ENCODE measurements at regions not wholly inside any gene's neighbourhood (a gene's known extent, or its start where the extent isn't known, plus 50 kb on each side); places are given as distances from the start of the nearest gene placed in this dataset.

DNA sequence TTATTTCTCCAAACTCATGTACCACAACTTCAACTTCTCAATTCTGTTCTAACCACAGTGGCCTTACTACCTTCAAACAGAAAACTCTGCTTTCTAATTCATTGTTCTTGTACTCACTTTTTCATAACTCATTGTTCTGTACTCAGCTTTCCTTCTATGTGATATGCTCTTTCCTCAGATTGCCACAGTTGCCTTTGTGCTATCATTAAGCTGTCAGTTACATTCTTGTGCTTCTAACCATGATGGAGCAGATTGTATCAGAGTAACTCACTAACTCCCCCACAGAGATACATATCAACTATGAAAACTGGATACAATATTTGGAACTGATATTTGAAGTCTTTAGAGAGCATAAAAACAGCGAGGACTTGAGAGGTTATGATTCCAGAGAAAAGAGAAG lies 1213.7 kb downstream of the KCNT2 start:
- peak; percentile 5 for DNase-seq (ENCODE audit: low spot score)

GRCh38 chr1:195376190-195376589 lies 1232.0 kb downstream of the KCNT2 start:
- DNase-seq (ENCODE audit: low spot score), result peak; percentile 5

- DNase-seq (ENCODE audit: low spot score), result no peak
These were observed 1234.4 kb downstream of the KCNT2 start for GRCh38 chr1:195373856-195374255.

DNA sequence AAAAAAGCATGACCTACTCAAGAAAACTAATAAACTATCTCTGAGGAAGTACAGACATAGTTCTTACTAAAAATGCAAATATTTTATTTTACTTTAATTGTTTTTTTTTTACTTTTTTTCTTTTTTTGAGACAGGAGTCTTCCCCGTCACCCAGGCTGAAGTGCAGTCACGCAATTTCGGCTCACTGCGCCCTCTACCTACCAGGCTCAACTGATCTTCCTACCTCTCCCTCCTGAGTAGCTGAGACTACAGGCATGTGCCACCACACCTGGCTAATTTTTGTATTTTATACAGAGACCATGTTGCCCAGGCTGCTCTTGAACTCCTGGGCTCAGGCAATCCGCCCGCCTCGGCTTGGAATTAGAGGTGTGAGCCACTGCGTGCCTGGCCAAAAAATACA lies 1263.1 kb downstream of the KCNT2 start:
- DNase-seq (ENCODE audit: low spot score), result no peak

GRCh38 chr1:195337646-195338045 lies 1270.6 kb downstream of the KCNT2 start:
- DNase-seq (ENCODE audit: low spot score), result no peak

DNA sequence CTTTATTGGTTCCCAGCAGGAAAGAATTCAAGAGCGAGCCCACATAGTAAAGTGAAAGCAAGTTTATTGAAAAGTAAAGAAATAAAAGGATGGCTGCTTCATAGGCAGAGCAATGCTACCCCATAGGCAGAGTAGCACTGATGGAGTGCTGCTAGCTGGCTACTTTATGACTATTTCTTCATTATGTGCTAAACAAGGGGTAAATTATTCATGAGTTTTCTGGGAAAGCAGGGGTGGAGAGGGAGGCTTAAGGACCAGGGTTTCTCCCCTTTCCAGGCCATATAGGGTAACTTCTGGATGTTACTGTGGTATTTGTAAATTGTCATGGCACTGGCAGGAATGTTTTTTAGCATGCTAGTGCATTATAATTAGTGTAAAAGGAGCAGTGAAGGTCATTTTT lies 1271.4 kb downstream of the KCNT2 start:
- DNase-seq (ENCODE audit: low spot score), result no peak

DNA sequence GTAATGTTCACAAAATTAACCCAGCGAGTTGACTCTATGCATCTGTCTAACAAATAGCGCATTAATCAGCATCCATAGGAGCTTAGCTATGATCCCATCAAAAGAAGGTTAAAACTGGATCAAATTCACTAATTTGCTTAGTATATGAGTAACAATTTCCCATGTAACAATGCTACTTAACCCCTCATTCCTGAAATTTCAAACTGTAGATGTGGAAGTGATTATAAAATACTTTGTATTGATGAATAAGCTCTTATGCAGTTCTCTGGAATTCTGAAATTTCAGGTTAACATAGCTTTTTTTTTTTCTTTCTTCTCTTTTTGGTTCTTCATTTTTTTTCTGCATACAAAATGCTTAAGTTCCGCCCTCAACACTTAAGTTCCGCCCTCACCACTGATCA lies 1272.7 kb downstream of the KCNT2 start:
- peak; percentile 19 for DNase-seq (ENCODE audit: low spot score)

DNA sequence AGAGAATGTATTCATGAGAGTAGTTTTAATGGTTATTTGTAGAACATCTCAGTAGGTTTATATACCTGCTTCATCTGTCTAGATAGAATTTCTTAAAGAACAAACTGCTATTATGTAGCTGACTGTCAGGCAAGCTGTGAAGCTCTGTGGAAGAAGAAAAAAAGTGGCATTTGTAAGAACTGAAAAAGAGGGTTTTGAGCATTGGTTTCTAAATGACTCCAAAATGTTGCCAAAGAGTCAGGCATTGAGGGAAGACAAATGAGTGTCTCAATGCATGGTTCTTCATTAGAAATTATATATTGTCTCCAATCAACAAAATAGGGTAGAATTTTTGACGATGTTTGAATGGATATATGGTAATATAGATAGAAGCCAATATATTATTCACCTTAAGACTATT lies 1276.1 kb downstream of the KCNT2 start:
- no peak for DNase-seq (ENCODE audit: low spot score)

- DNase-seq (ENCODE audit: low spot score), result no peak
These were observed 1279.6 kb downstream of the KCNT2 start for GRCh38 chr1:195328681-195329080.

DNA sequence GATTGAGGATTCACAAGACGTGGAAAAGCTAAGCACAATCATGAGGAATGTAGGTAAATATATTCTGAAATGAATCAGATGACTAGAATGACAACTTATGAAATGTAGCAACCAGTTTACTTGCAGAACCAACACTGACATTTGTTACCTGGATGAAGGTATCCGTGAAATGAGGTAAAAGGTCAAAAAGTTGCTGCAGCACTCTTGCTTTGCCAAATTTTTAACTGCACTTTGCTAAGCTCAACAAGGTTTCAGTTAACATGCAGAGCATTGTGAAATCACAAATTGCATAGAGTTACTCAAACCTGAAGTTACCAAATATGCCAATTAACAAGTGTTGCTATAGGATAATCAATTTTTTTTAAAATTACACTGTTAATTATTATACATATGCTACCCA lies 1280.1 kb downstream of the KCNT2 start:
- no peak for DNase-seq (ENCODE audit: low spot score)

DNA sequence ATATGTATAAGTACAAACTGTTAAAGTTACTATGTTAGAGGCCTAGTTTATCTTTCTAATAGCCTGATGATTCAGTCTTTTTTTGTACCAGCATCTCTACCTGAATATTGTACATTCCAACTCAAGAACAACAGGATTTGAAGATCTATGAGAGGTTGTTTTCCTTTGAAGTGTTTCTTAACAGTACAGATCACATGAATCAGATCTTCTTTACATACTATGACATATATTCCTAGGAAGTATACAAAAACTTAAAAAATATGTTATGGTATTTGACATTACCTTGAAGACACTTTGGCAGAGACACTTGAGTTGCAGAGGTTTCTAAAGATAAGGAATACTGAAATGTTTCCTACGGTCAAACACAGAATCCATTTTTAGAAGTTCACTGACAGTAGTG lies 1280.9 kb downstream of the KCNT2 start:
- no peak for DNase-seq (ENCODE audit: low spot score)

- DNase-seq (ENCODE audit: low spot score), result no peak
These were observed 1281.9 kb downstream of the KCNT2 start for GRCh38 chr1:195326325-195326724.

DNA sequence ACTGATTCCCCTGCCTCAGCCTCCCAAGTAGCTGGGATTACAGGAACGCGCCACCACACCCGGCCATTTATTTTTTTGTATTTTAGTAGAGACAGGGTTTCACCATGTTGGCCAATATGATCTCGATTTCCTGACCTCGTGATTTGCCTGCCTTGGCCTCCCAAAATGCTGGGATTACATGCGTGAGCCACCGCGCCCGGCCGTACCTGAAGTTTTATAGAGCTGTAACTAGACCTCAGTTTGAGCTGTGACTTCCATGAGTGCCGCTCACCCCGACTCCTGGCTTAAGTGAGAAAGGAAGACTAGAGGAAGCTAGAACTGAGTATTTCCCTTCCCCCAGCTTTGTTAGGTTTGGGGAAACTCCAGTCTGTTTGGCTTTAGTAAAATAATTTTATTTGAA lies 1283.1 kb downstream of the KCNT2 start:
- DNase-seq (ENCODE audit: low spot score), result no peak

GRCh38 chr1:195306281-195306680 lies 1302.0 kb downstream of the KCNT2 start:
- no peak for DNase-seq (ENCODE audit: low spot score)

DNA sequence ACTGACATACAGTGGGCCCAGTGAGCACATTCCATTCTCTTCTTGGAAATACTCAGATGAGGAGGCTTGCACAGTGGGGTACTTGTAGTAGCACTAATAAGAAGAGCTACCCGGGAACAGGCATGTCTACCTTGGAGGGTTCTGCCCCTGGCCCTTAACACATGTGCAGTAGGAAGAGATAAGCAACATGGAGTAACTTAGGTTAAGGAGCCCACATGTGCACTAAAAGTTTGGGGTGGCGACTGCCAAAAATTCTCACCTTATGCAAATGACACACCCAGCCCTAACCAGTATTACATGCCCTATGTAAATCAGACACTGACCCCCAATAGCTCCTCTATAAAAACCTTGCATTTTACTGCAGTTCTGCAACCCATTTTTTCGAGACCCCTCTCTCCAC lies 1313.3 kb downstream of the KCNT2 start:
- no peak for DNase-seq (ENCODE audit: low spot score)

- no peak for DNase-seq (ENCODE audit: low spot score)
These were observed 1329.6 kb downstream of the KCNT2 start for GRCh38 chr1:195278644-195279043.

GRCh38 chr1:195275710-195276109 lies 1332.5 kb downstream of the KCNT2 start:
- no peak for DNase-seq (ENCODE audit: low spot score)

DNA sequence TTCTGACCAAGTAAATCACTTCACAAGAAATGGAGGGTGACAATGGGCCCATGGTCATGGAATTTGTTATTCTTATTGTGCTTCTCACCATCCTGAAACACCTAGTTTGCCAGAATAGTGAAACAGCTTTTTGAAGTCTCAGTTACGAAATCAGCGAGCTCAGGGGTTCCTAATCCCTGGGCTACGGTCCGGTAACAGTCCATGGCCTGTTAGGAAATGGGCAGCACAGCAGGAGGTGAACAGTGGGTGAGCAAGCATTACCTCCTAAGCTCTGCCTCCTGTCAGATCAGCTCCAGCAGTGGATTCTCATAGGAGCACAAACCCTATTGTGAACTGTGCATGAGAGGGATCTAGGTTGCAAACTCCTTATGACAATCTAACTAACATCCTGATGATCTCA lies 1356.3 kb downstream of the KCNT2 start:
- no peak for DNase-seq (ENCODE audit: low spot score)

- no peak for DNase-seq (ENCODE audit: low spot score)
These were observed 1364.7 kb downstream of the KCNT2 start for GRCh38 chr1:195243492-195243891.

DNA sequence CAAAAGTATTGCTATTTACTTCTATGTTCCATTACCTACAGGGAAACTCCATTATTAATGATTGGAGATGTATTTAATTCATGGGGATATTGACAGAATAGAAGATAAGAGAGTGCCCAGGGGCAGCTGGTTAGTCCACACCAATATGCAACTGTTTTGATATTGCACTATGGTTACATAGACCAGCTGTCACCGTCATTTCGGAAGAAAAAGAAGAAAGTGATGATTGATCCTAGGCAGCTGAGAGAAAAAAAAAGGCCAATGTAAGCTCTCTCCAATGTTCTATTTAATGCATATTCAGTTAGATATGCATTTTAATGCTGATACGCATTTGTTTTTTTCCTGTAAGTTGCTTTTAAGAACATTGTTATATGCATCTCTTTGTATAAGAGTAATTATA lies 1367.2 kb downstream of the KCNT2 start:
- no peak for DNase-seq (ENCODE audit: low spot score)

- DNase-seq (ENCODE audit: low spot score), result no peak
These were observed 1369.9 kb downstream of the KCNT2 start for GRCh38 chr1:195238313-195238712.

- peak; percentile 38 for DNase-seq (ENCODE audit: low spot score)
These were observed 1371.0 kb downstream of the KCNT2 start for GRCh38 chr1:195236991-195237889.

DNA sequence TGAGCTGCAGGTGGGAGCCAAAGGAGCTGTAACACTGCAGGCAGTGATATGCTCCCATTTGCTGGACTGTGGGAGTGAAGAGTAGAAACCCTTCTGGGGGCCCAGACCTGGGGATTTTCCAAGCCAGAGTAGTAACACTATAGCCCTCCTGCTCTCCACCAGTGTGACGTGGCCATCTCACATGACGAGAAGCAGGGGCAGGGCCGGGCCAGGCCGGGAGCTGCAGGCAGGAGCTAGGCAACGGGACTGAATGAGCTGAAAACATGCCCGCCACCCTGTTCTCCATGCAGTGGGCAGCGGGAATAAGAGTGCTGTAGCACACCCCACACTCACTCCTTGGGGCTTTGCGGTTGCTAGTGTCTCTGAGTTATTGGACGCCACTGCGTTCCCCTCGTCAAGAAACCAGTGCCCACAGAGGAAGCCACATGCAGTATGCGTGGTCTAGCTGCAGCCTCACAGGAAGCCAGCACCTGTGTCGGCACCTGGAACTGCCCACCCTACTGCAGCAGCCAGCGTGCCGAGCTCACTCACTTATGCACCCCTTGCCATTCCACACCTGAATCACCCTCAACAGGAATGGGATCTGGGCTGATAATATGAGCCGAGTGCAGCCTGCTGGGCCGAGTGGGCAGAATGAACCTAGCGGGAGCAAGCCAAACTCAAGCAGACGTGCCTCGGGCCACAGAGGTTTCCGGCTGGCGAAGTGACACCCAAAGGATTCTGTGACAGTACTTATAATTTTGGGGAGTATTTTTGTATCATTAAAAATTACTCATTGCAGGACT lies 1389.6 kb downstream of the KCNT2 start:
- DNase-seq (ENCODE audit: low spot score), result no peak
